H1 (cell line): ENCODE measurements at regions not wholly inside any gene's neighbourhood (a gene's known extent, or its start where the extent isn't known, plus 50 kb on each side); places are given as distances from the start of the nearest gene placed in this dataset.

Experiments
- CTCF ChIA-PET: fragments of 300-600 bp; sonication (Branson Sonifier 250); formaldehyde crosslinking; loops from one replicate; lab custom pipeline; 2021; ENCODE audit not compliant: partially characterized antibody; lab: Charles Lee
- POLR2A ChIA-PET: fragments of 300-600 bp; sonication (Branson Sonifier 250); formaldehyde crosslinking; loops from one replicate; lab custom pipeline; 2021; ENCODE audit warnings: inconsistent platforms; ENCODE audit not compliant: partially characterized antibody; lab: Charles Lee
- DNase-seq, 2 experiments: peaks; one replicate each; pipeline versions ENCODE4 v3.0.0 to v3.0.0-alpha.2; 2010 to 2022; ENCODE audit warnings: low spot score in 2 of 2, low read depth in 1 of 2, mixed read lengths in 1 of 2
- FAIRE-seq: peaks from 2 replicates; lab custom pipeline; 2011; peaks lifted over from hg19 to GRCh38; lab: Jason Lieb, UNC
- H2AFZ ChIP-seq: 2 replicates; pipeline ENCODE4 v1.8.1; 2012; ENCODE audit warnings: low read length, inconsistent platforms
- H2AK5ac ChIP-seq: 2 replicates; pipeline ENCODE4 v1.6.1; 2013; ENCODE audit warnings: low read depth, low read length
- H2BK120ac ChIP-seq: replicated peaks from 2 replicates; pipeline ENCODE3; 2013; ENCODE audit warnings: low read depth, low read length, inconsistent platforms
- H2BK12ac ChIP-seq: 2 replicates; pipeline ENCODE4 v1.6.1; 2013; ENCODE audit warnings: low read depth, low read length
- H2BK15ac ChIP-seq: 2 replicates; pipeline ENCODE4 v1.6.1; 2013; ENCODE audit warnings: low read length
- H2BK20ac ChIP-seq: 2 replicates; pipeline ENCODE4 v1.6.1; 2013; ENCODE audit warnings: low read length
- H2BK5ac ChIP-seq: 2 replicates; pipeline ENCODE4 v1.6.1; 2013; ENCODE audit warnings: low read depth, low read length
- H3K14ac ChIP-seq: 2 replicates; pipeline ENCODE4 v1.6.1; 2013; ENCODE audit warnings: inconsistent platforms; ENCODE audit not compliant: insufficient read length
- H3K18ac ChIP-seq: 2 replicates; pipeline ENCODE4 v1.6.1; 2013; ENCODE audit warnings: low read length; ENCODE audit errors: extremely low read depth
- H3K23ac ChIP-seq: 2 replicates; pipeline ENCODE4 v1.6.1; 2013; ENCODE audit warnings: inconsistent platforms; ENCODE audit not compliant: insufficient read length
- H3K23me2 ChIP-seq: 2 replicates; pipeline ENCODE4 v1.6.1; 2013; ENCODE audit warnings: low read depth, low read length
- H3K27ac ChIP-seq: 2 replicates; pipeline ENCODE4 v1.6.1; 2011; ENCODE audit warnings: low read depth, low read length, inconsistent platforms
- H3K27me3 ChIP-seq, 4 experiments: replicated peaks in 1 of 4; 1 replicate in 1 of 4; 2 replicates in 3 of 4; pipeline versions ENCODE4 v1.6.1 to v1.8.1; 2011 to 2013; ENCODE audit warnings: low read length in 3 of 4, mild to moderate bottlenecking in 3 of 4, inconsistent platforms in 2 of 4, mixed read lengths in 2 of 4, moderate library complexity in 1 of 4; ENCODE audit not compliant: control insufficient read depth in 3 of 4, insufficient read depth in 3 of 4; ENCODE audit errors: extremely low read depth in 1 of 4
- H3K36me3 ChIP-seq, 4 experiments: 2 replicates each; pipeline versions ENCODE4 v1.6.1 to v1.8.1; 2011 to 2013; ENCODE audit warnings: mild to moderate bottlenecking in 4 of 4, low read length in 3 of 4, moderate library complexity in 2 of 4, control low read depth in 1 of 4, inconsistent platforms in 1 of 4; ENCODE audit not compliant: insufficient read depth in 4 of 4, control insufficient read depth in 2 of 4
- H3K4ac ChIP-seq: replicated peaks from 2 replicates; pipeline ENCODE3; 2013; ENCODE audit warnings: low read length, low read depth, mixed read lengths, inconsistent platforms; ENCODE audit not compliant: insufficient read length
- H3K4me1 ChIP-seq, 4 experiments: replicated peaks in 1 of 4; 1 replicate in 1 of 4; 2 replicates in 3 of 4; pipeline versions ENCODE4 v1.6.1 to v1.8.1; 2011 to 2013; ENCODE audit warnings: low read length in 3 of 4, inconsistent platforms in 2 of 4, mixed read lengths in 1 of 4; ENCODE audit not compliant: insufficient read depth in 4 of 4, control insufficient read depth in 3 of 4
- H3K4me2 ChIP-seq, 2 experiments: 2 replicates each; pipeline versions ENCODE4 v1.6.1 to v1.8.1; 2011 to 2013; ENCODE audit warnings: low read depth in 2 of 2, low read length in 2 of 2, control low read depth in 1 of 2, inconsistent platforms in 1 of 2, mild to moderate bottlenecking in 1 of 2; ENCODE audit not compliant: insufficient read depth in 1 of 2
- H3K4me3 ChIP-seq, 4 experiments: fragments of 200-600, 300-600 bp in 1 of 4; sonication (generic), shearing (Covaris generic), sonication (Bioruptor Twin) in 1 of 4; 2 replicates each; pipeline versions ENCODE4 v1.5.1 to v1.8.1; 2011 to 2016; ENCODE audit warnings: low read length in 4 of 4, low read depth in 3 of 4, control low read depth in 2 of 4, inconsistent platforms in 2 of 4, mild to moderate bottlenecking in 2 of 4, mixed read lengths in 1 of 4, moderate library complexity in 1 of 4; ENCODE audit not compliant: insufficient read depth in 2 of 4; ENCODE audit errors: extremely low read depth in 1 of 4
- H3K56ac ChIP-seq: replicated peaks from 2 replicates; pipeline ENCODE3; 2013; ENCODE audit warnings: low read depth, mild to moderate bottlenecking, mixed read lengths, low read length, inconsistent platforms; ENCODE audit not compliant: insufficient read length
- H3K79me1 ChIP-seq: 2 replicates; pipeline ENCODE4 v1.6.1; 2013; ENCODE audit warnings: low read depth, low read length, control low read depth
- H3K79me2 ChIP-seq, 2 experiments: 2 replicates each; pipeline versions ENCODE4 v1.6.1 to v1.8.1; 2012 to 2013; ENCODE audit warnings: low read length in 2 of 2, mild to moderate bottlenecking in 2 of 2, inconsistent platforms in 1 of 2; ENCODE audit not compliant: insufficient read depth in 2 of 2, control insufficient read depth in 1 of 2
- H3K9ac ChIP-seq, 4 experiments: replicated peaks in 1 of 4; 1 replicate in 1 of 4; 2 replicates in 3 of 4; pipeline versions ENCODE4 v1.6.1 to v1.8.1; 2011 to 2013; ENCODE audit warnings: low read depth in 3 of 4, low read length in 3 of 4, control low read depth in 2 of 4, mild to moderate bottlenecking in 2 of 4, moderate library complexity in 2 of 4, inconsistent platforms in 1 of 4; ENCODE audit errors: extremely low read depth in 1 of 4
- H3K9me3 ChIP-seq, 2 experiments: 2 replicates each; pipeline versions ENCODE4 v1.6.1 to v1.8.1; 2012 to 2013; ENCODE audit warnings: mild to moderate bottlenecking in 2 of 2, moderate library complexity in 2 of 2, control low read depth in 1 of 2, inconsistent platforms in 1 of 2, low read depth in 1 of 2, low read length in 1 of 2, mixed read lengths in 1 of 2; ENCODE audit not compliant: insufficient read depth in 2 of 2
- H4K20me1 ChIP-seq, 2 experiments: replicated peaks in 1 of 2; 2 replicates each; pipeline versions ENCODE3 to v1.8.1; 2011 to 2013; ENCODE audit warnings: inconsistent platforms in 2 of 2, low read length in 2 of 2, mild to moderate bottlenecking in 1 of 2; ENCODE audit not compliant: insufficient read depth in 2 of 2, control insufficient read depth in 1 of 2
- H4K5ac ChIP-seq: 2 replicates; pipeline ENCODE4 v1.6.1; 2013; ENCODE audit warnings: low read length, low read depth, mixed read lengths, inconsistent platforms; ENCODE audit not compliant: insufficient read length
- H4K8ac ChIP-seq: 2 replicates; pipeline ENCODE4 v1.8.0; 2013; ENCODE audit warnings: mild to moderate bottlenecking, moderate library complexity, low read length, inconsistent platforms; ENCODE audit not compliant: insufficient read depth; ENCODE audit errors: extremely low read depth
- H4K91ac ChIP-seq: replicated peaks from 2 replicates; pipeline ENCODE3; 2013; ENCODE audit warnings: low read length, mixed read lengths, inconsistent platforms; ENCODE audit not compliant: insufficient read length
- EZH2 ChIP-seq: fragments of 200-600 bp; sonication (generic); IDR thresholded peaks from 2 replicates; pipeline ENCODE4 v1.7.1; 2012; ENCODE audit warnings: low read depth, mild to moderate bottlenecking, moderate library complexity, low read length, inconsistent platforms; ENCODE audit not compliant: severe bottlenecking
- GABPA ChIP-seq: IDR thresholded peaks from 2 replicates; pipeline ENCODE4 v1.6.1; 2011; ENCODE audit warnings: mild to moderate bottlenecking, low read length, moderate library complexity, borderline replicate concordance; ENCODE audit not compliant: insufficient read depth
- HDAC6 ChIP-seq: IDR thresholded peaks from one replicate; pipeline ENCODE4 v1.7.1; 2012; ENCODE audit warnings: low read depth, mild to moderate bottlenecking, inconsistent platforms, low read length, moderate library complexity
- KDM1A ChIP-seq: fragments of 200-600, 300-600 bp; sonication (generic); IDR thresholded peaks from 2 replicates; pipeline ENCODE4 v1.7.1; 2016; ENCODE audit warnings: mild to moderate bottlenecking, low read length, borderline replicate concordance
- NRF1 ChIP-seq: IDR thresholded peaks from 2 replicates; pipeline ENCODE4 v1.6.1; 2011; ENCODE audit warnings: mild to moderate bottlenecking, low read depth, low read length, improper control_type of control experiment
- POU5F1 ChIP-seq: IDR thresholded peaks from 2 replicates; pipeline ENCODE4 v1.6.1; 2011; ENCODE audit warnings: low read depth, mild to moderate bottlenecking, low read length, moderate library complexity
- RAD21 ChIP-seq, 2 experiments: IDR thresholded peaks in 1 of 2; conservative IDR thresholded peaks in 1 of 2; 2 replicates each; pipeline ENCODE4 v1.6.1; 2011; ENCODE audit warnings: low read depth in 2 of 2, low read length in 2 of 2, improper control_type of control experiment in 1 of 2, inconsistent platforms in 1 of 2, mild to moderate bottlenecking in 1 of 2, moderate library complexity in 1 of 2
- SAP30 ChIP-seq: fragments of 300-600 bp; sonication (generic); IDR thresholded peaks from 2 replicates; pipeline ENCODE4 v1.7.1; 2012; ENCODE audit warnings: low read length, moderate library complexity, mild to moderate bottlenecking, inconsistent platforms; ENCODE audit not compliant: insufficient read depth, insufficient replicate concordance
- SIRT6 ChIP-seq: IDR thresholded peaks from one replicate; pipeline ENCODE4 v1.7.1; 2012; ENCODE audit warnings: low read length, inconsistent platforms
- TAF1 ChIP-seq: IDR thresholded peaks from 2 replicates; pipeline ENCODE4 v1.6.1; 2011; ENCODE audit warnings: mild to moderate bottlenecking, low read depth, low read length
- TBP ChIP-seq: IDR thresholded peaks from 2 replicates; pipeline ENCODE4 v1.6.1; 2011; ENCODE audit warnings: low read depth, low read length, improper control_type of control experiment
- TCF12 ChIP-seq: IDR thresholded peaks from 2 replicates; pipeline ENCODE4 v1.6.1; 2011; ENCODE audit warnings: low read depth, mild to moderate bottlenecking, low read length
- WGBS, 2 experiments: shearing (Covaris generic) in 1 of 2; methylation state at CpG; one replicate each; pipeline versions ENCODE4 v1.1.6 to v1.1.7; 2013 to 2015; ENCODE audit warnings: low lambda C conversion rate in 2 of 2, mixed read lengths in 2 of 2, inconsistent platforms in 1 of 2, low coverage in 1 of 2, missing lambda C conversion rate in 1 of 2; ENCODE audit not compliant: insufficient replicate concordance in 2 of 2, insufficient coverage in 1 of 2, insufficient read length in 1 of 2; ENCODE audit errors: extremely low coverage in 1 of 2, missing lambda C conversion rate in 1 of 2; 5-methylcytosine and 5-hydroxymethylcytosine counted together
- TF ChIP-seq, protein P1 (sequence below): IDR thresholded peaks from 2 replicates; pipeline ENCODE4 v1.6.1; 2011; ENCODE audit warnings: low read depth, mild to moderate bottlenecking, low read length; ENCODE audit not compliant: insufficient read depth

- 98% methylated on average over 3 of the region's 3 CpGs; no CpG with 5 or more reads in 1 of the 2 experiments for WGBS, 2 experiments
- H3K18ac ChIP-seq, result no peak overlapping the region
- no peak for FAIRE-seq
- TF ChIP-seq TBP (no peak), RAD21 (IDR thresholded peaks at IDR 0.05 in 1 of 2, conservative IDR thresholded peaks at IDR 0.05 in 1 of 2; ENCODE audit: low read depth in 2 of 2, low read length in 2 of 2) (no peak), SIRT6 (no peak), SAP30 (no peak), TAF1 (no peak), HDAC6 (no peak), NRF1 (no peak), EZH2 (no peak), GABPA (no peak), POU5F1 (no peak), KDM1A (no peak), TCF12 (no peak)
- TF ChIP-seq, protein P1, sequence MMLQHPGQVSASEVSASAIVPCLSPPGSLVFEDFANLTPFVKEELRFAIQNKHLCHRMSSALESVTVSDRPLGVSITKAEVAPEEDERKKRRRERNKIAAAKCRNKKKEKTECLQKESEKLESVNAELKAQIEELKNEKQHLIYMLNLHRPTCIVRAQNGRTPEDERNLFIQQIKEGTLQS, result no peak
Measured at GRCh38 chr5:121299153-121299552, 552.5 kb upstream of the FTMT start.

More at GRCh38 chr5:121299153-121299552, 552.5 kb upstream of the FTMT start:
- H2AK5ac ChIP-seq, result no peak overlapping the region
- H4K91ac ChIP-seq, result no peak overlapping the region
- no peaks in the 10 kb centered on the region for H4K20me1 ChIP-seq
- H3K4me2 ChIP-seq, result no peak overlapping the region
- no peaks in the 10 kb centered on the region for H3K79me1 ChIP-seq
- no peak overlapping the region for H3K4ac ChIP-seq
- no peaks in the 10 kb centered on the region for H3K27me3 ChIP-seq
- no peak overlapping the region for H3K9ac ChIP-seq
- no peak overlapping the region for H3K14ac ChIP-seq
- H2BK20ac ChIP-seq, result no peak overlapping the region
- H2BK12ac ChIP-seq, result no peak overlapping the region
- H2BK5ac ChIP-seq, result no peak overlapping the region
- no peaks in the 10 kb centered on the region for H3K9me3 ChIP-seq
- no peak overlapping the region for H4K8ac ChIP-seq
- H3K4me3 ChIP-seq, result no peak overlapping the region
- no peaks in the 10 kb centered on the region for H3K36me3 ChIP-seq
- ChIA-PET CTCF (no interaction called here), POLR2A (no interaction called here)
- no peak overlapping the region for H3K27ac ChIP-seq
- H3K23ac ChIP-seq, result no peak overlapping the region
- H3K79me2 ChIP-seq, result no peaks in the 10 kb centered on the region
- H2BK120ac ChIP-seq, result no peak overlapping the region
- no peaks in the 10 kb centered on the region for H3K23me2 ChIP-seq
- no peak overlapping the region for H4K5ac ChIP-seq
- H3K56ac ChIP-seq, result no peak overlapping the region
- no peak overlapping the region for H2AFZ ChIP-seq
- no peak for DNase-seq
- H3K4me1 ChIP-seq, result no peaks in the 10 kb centered on the region
- H2BK15ac ChIP-seq, result no peak overlapping the region
